ENCODE measurements at regions not wholly inside any gene's neighbourhood (a gene's known extent, or its start where the extent isn't known, plus 50 kb on each side); places are given as distances from the start of the nearest gene placed in this dataset.

DNA sequence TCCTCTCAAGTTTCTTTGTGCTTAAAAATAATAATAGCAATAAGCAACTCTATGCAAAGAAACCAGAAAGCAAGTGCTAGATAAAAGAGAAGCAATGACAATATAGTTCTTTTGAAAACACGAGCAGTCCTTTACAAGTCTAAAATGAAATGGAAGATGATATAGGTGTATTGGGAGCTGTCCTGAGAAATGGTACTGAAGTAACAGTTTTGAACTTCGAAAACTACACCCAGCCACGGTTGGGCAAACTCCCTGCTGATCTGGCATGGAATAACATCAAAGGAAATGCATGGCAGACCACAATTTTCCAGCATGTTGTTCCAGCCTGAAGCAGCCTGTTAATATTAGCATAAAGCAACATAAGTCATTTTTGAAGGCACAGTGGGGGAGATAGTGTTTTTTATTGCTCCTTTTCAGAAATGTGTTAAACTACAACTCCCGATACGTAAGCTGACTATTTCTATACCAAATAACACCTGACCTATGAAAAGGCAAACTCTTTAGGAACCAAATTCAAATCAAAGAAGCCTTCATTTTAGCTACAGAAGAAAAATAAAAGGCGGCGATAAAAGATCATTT, 596.1 kb upstream of the KLHL29 start:
- DNase-seq (ENCODE audit: low read depth), result no peak
- POLR2A ChIA-PET, result no interaction called here
- Histone ChIP-seq H3K36me3 (ENCODE audit: control insufficient read depth, insufficient read depth, low read length) (no peaks in the 10 kb centered on the region), H3K4me3 (ENCODE audit: low read depth, low read length) (no peak overlapping the region), H3K27me3 (ENCODE audit: control insufficient read depth, insufficient read depth, low read length) (no peaks in the 10 kb centered on the region)
- TF ChIP-seq, protein P1, sequence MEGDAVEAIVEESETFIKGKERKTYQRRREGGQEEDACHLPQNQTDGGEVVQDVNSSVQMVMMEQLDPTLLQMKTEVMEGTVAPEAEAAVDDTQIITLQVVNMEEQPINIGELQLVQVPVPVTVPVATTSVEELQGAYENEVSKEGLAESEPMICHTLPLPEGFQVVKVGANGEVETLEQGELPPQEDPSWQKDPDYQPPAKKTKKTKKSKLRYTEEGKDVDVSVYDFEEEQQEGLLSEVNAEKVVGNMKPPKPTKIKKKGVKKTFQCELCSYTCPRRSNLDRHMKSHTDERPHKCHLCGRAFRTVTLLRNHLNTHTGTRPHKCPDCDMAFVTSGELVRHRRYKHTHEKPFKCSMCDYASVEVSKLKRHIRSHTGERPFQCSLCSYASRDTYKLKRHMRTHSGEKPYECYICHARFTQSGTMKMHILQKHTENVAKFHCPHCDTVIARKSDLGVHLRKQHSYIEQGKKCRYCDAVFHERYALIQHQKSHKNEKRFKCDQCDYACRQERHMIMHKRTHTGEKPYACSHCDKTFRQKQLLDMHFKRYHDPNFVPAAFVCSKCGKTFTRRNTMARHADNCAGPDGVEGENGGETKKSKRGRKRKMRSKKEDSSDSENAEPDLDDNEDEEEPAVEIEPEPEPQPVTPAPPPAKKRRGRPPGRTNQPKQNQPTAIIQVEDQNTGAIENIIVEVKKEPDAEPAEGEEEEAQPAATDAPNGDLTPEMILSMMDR (IDR thresholded peaks at IDR 0.05; ENCODE audit: insufficient read depth, low read depth, low read length), result no peak
- CTCF ChIA-PET, result no interaction called here

DNA sequence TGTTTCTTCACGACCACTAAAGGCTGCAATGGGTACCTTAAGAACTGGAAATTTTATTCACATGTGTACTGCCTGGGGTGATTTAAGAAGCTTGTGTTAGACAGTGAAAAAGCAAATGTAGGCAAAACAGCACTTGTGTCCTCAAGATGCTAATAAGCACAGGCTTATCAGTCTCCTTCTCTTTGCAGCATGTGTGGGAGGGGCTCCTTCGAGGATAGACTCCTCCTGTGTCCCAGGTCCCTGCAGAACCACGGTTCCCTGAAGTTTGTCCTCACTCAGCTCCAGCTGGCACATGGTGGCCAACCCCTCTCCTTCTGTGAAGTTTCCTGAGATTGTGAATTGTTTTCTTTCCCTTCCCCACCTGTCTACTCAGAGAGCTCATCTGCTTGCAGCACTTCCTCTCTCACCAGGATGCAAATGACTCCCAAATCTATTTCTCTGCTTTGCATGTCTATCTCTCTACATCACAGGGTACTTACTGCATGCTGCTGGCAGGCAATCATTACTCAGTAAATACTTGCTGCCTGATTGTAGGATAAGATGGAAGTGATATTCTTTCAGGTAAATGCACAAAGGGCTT, 589.6 kb upstream of the KLHL29 start:
- Histone ChIP-seq H3K4me3 (ENCODE audit: low read depth, low read length) (no peak overlapping the region), H3K36me3 (ENCODE audit: control insufficient read depth, insufficient read depth, low read length) (no peaks in the 10 kb centered on the region), H3K27me3 (ENCODE audit: control insufficient read depth, insufficient read depth, low read length) (no peaks in the 10 kb centered on the region)
- TF ChIP-seq, protein P1 (IDR thresholded peaks at IDR 0.05; ENCODE audit: insufficient read depth, low read depth, low read length), result no peak
- ChIA-PET POLR2A (no interaction called here), CTCF (no interaction called here)
- no peak for DNase-seq (ENCODE audit: low read depth)

GRCh38 chr2:22798386-22798785, 586.6 kb upstream of the KLHL29 start:
- no peak for DNase-seq (ENCODE audit: low read depth)
- Histone ChIP-seq H3K36me3 (ENCODE audit: control insufficient read depth, insufficient read depth, low read length) (no peaks in the 10 kb centered on the region), H3K4me3 (ENCODE audit: low read depth, low read length) (no peak overlapping the region), H3K27me3 (ENCODE audit: control insufficient read depth, insufficient read depth, low read length) (no peaks in the 10 kb centered on the region)
- POLR2A ChIA-PET, result no interaction called here
- CTCF ChIA-PET, result no interaction called here
- TF ChIP-seq, protein P1 (IDR thresholded peaks at IDR 0.05; ENCODE audit: insufficient read depth, low read depth, low read length), result no peak

DNA sequence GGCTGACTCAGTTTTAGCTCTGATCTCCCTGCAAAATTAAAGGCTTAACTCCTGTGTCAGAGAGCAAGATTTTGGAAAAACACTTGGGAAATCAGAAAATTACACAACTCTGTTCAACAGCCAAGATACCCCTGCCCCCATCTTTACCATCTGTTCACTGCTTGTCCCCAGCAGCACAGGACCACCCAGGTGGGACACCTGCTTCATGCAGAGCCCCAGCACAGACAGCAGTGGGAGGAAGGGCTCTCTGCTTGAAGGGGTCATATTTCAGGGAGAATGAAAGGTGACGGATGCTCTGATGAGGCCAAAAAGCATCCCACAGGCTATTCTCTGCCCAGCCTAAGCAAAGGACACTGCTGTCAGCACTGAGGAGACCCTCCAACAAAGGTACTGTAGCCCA, 584.6 kb upstream of the KLHL29 start:
- no peaks in the 10 kb centered on the region for H3K27me3 ChIP-seq (ENCODE audit: control insufficient read depth, insufficient read depth, low read length)
- ChIA-PET CTCF (no interaction called here), POLR2A (no interaction called here)
- DNase-seq (ENCODE audit: low read depth), result no peak
- no peak overlapping the region for H3K4me3 ChIP-seq (ENCODE audit: low read depth, low read length)
- no peaks in the 10 kb centered on the region for H3K36me3 ChIP-seq (ENCODE audit: control insufficient read depth, insufficient read depth, low read length)
- TF ChIP-seq, protein P1 (IDR thresholded peaks at IDR 0.05; ENCODE audit: insufficient read depth, low read depth, low read length), result no peak

- no peak for DNase-seq (ENCODE audit: low read depth)
- ChIA-PET CTCF (no interaction called here), POLR2A (no interaction called here)
- Histone ChIP-seq H3K36me3 (ENCODE audit: control insufficient read depth, insufficient read depth, low read length) (no peaks in the 10 kb centered on the region), H3K27me3 (ENCODE audit: control insufficient read depth, insufficient read depth, low read length) (no peaks in the 10 kb centered on the region), H3K4me3 (ENCODE audit: low read depth, low read length) (no peak overlapping the region)
- TF ChIP-seq, protein P1 (IDR thresholded peaks at IDR 0.05; ENCODE audit: insufficient read depth, low read depth, low read length), result no peak
These were observed 583.9 kb upstream of the KLHL29 start for GRCh38 chr2:22801071-22801470.

Measured in BJ (cell line).